GDM1 (cell line): ENCODE measurements at regions not wholly inside any gene's neighbourhood (a gene's known extent, or its start where the extent isn't known, plus 50 kb on each side); places are given as distances from the start of the nearest gene placed in this dataset.
"Not testable (repeated sequence)": the region's sequence is repeated elsewhere in the genome, so short reads cannot be mapped to it uniquely, and the experiment has no call there.

ENCODE experiments used
- DNase-seq: peaks from one replicate; lab custom pipeline; 2025; lab: John Stamatoyannopoulos, UW

GRCh38 chr2:111425789-111426201 lies 305.1 kb downstream of the BCL2L11 start:
- not testable (repeated sequence) for DNase-seq

GRCh38 chr2:111427346-111427745 lies 306.6 kb downstream of the BCL2L11 start:
- DNase-seq: not testable (repeated sequence)

GRCh38 chr2:111428915-111429314 lies 308.2 kb downstream of the BCL2L11 start:
- DNase-seq: not testable (repeated sequence)

- DNase-seq: not testable (repeated sequence)
Observed at GRCh38 chr2:111429353-111429752, 308.6 kb downstream of the BCL2L11 start.

GRCh38 chr2:111430817-111431661 lies 310.3 kb downstream of the BCL2L11 start:
- DNase-seq: not testable (repeated sequence)

- DNase-seq: not testable (repeated sequence)
Observed at GRCh38 chr2:111432423-111432822, 311.7 kb downstream of the BCL2L11 start.

- not testable (repeated sequence) for DNase-seq
Observed at GRCh38 chr2:111432916-111433499, 312.3 kb downstream of the BCL2L11 start.

GRCh38 chr2:111433892-111434607 lies 313.3 kb downstream of the BCL2L11 start:
- not testable (repeated sequence) for DNase-seq

- DNase-seq: not testable (repeated sequence)
Observed at GRCh38 chr2:111434608-111434939, 313.9 kb downstream of the BCL2L11 start.

GRCh38 chr2:111435553-111436310 lies 315.0 kb downstream of the BCL2L11 start:
- not testable (repeated sequence) for DNase-seq

GRCh38 chr2:111436411-111436810 lies 315.7 kb downstream of the BCL2L11 start:
- not testable (repeated sequence) for DNase-seq

- not testable (repeated sequence) for DNase-seq
Observed at GRCh38 chr2:111437288-111437990, 316.7 kb downstream of the BCL2L11 start.

GRCh38 chr2:111438161-111438560 lies 317.4 kb downstream of the BCL2L11 start:
- not testable (repeated sequence) for DNase-seq

- DNase-seq: not testable (repeated sequence)
Observed at GRCh38 chr2:111439237-111439636, 318.5 kb downstream of the BCL2L11 start.

GRCh38 chr2:111441614-111442013 lies 320.9 kb downstream of the BCL2L11 start:
- not testable (repeated sequence) for DNase-seq

GRCh38 chr2:111442767-111443454 lies 322.2 kb downstream of the BCL2L11 start:
- not testable (repeated sequence) for DNase-seq

- DNase-seq: not testable (repeated sequence)
Observed at GRCh38 chr2:111444516-111444915, 323.8 kb downstream of the BCL2L11 start.

- not testable (repeated sequence) for DNase-seq
Observed at GRCh38 chr2:111445191-111445929, 324.6 kb downstream of the BCL2L11 start.

GRCh38 chr2:111445941-111446340 lies 325.2 kb downstream of the BCL2L11 start:
- DNase-seq: not testable (repeated sequence)

- DNase-seq: not testable (repeated sequence)
Observed at GRCh38 chr2:111447482-111447881, 326.8 kb downstream of the BCL2L11 start.
